B cell (primary cell): ENCODE measurements at regions not wholly inside any gene's neighbourhood (a gene's known extent, or its start where the extent isn't known, plus 50 kb on each side); places are given as distances from the start of the nearest gene placed in this dataset. TPM values are rescaled to one million over a fixed set of nuclear protein-coding genes. Genes with fewer than 3 reads are reported as not detected.

Experiments used
- ATAC-seq: fragments of 200-7000 bp; cut with Tn5 transposase; one replicate; pipeline ENCODE4 v1.10.0; 2021; ENCODE audit warnings: low read depth, mild to moderate bottlenecking, moderate number of reproducible peaks, moderate library complexity
- CTCF ChIA-PET: fragments of 350-600 bp; sonication (Branson Sonifier 250); formaldehyde crosslinking; loops from one replicate; lab custom pipeline; 2021; ENCODE audit warnings: antibody characterized with exemption, inconsistent platforms; lab: Charles Lee
- POLR2A ChIA-PET: fragments of 350-600 bp; sonication (Branson Sonifier 250); formaldehyde crosslinking; loops from one replicate; lab custom pipeline; 2021; ENCODE audit warnings: antibody characterized with exemption; lab: Charles Lee
- DNase-seq: peaks from one replicate; pipeline ENCODE4 v3.0.0; 2013
- H2AFZ ChIP-seq: 2 replicates; pipeline ENCODE4 v1.6.1; 2012; ENCODE audit warnings: mild to moderate bottlenecking, low read depth, low read length; ENCODE audit not compliant: insufficient read depth, poor library complexity, severe bottlenecking
- H3K27ac ChIP-seq, 2 donors: 1 replicate in 1 of 2; 2 replicates in 1 of 2; pipeline ENCODE4 v1.5.1; 2012 to 2013; ENCODE audit warnings: low read length in 2 of 2, mild to moderate bottlenecking in 2 of 2, moderate library complexity in 1 of 2
- H3K27me3 ChIP-seq, 4 experiments: fragments of 200-600 bp in 1 of 4; sonication (generic) in 1 of 4; replicated peaks in 1 of 4; 1 replicate in 2 of 4; 2 replicates in 2 of 4; pipeline versions ENCODE4 v1.6.1 to v1.7.0; 2013 to 2016; ENCODE audit warnings: low read length in 3 of 4, mild to moderate bottlenecking in 2 of 4, mixed read lengths in 1 of 4, moderate library complexity in 1 of 4; ENCODE audit not compliant: insufficient read depth in 4 of 4, control insufficient read depth in 3 of 4; ENCODE audit errors: control extremely low read depth in 1 of 4
- H3K36me3 ChIP-seq, 2 experiments: replicated peaks in 1 of 2; 1 replicate in 1 of 2; 2 replicates in 1 of 2; pipeline versions ENCODE4 v1.6.1 to v1.7.1; 2013; ENCODE audit warnings: low read length in 1 of 2; ENCODE audit not compliant: insufficient read depth in 2 of 2, control insufficient read depth in 1 of 2; ENCODE audit errors: control extremely low read depth in 1 of 2, extremely low read depth in 1 of 2
- H3K4me1 ChIP-seq, 2 donors: fragments of 200-600 bp in 1 of 2; sonication (generic) in 1 of 2; 1 replicate in 1 of 2; 2 replicates in 1 of 2; pipeline versions ENCODE4 v1.5.1 to v1.6.1; 2013 to 2017; ENCODE audit warnings: low read length in 2 of 2; ENCODE audit not compliant: control insufficient read depth in 2 of 2, insufficient read depth in 2 of 2
- H3K4me2 ChIP-seq: replicated peaks from 2 replicates; pipeline ENCODE3; 2012; ENCODE audit warnings: mild to moderate bottlenecking, low read depth, low read length; ENCODE audit not compliant: poor library complexity, severe bottlenecking
- H3K4me3 ChIP-seq, 5 experiments: fragments of 200-600 bp in 1 of 5; sonication (generic) in 1 of 5; 1 replicate in 3 of 5; 2 replicates in 2 of 5; pipeline versions ENCODE4 v1.5.1 to v1.7.0; 2011 to 2016; ENCODE audit warnings: low read length in 4 of 5, mild to moderate bottlenecking in 4 of 5, low read depth in 2 of 5, control low read depth in 1 of 5, moderate library complexity in 1 of 5; ENCODE audit not compliant: insufficient read depth in 1 of 5; ENCODE audit errors: control extremely low read depth in 1 of 5, extremely low read depth in 1 of 5
- H3K79me2 ChIP-seq: fragments of 200-600 bp; sonication (generic); one replicate; pipeline ENCODE4 v1.6.0; 2016; ENCODE audit warnings: low read length; ENCODE audit not compliant: control insufficient read depth, insufficient read depth
- H3K9ac ChIP-seq: fragments of 200-600 bp; sonication (generic); 2 replicates; pipeline ENCODE4 v1.6.1; 2017; ENCODE audit warnings: mild to moderate bottlenecking, low read length, moderate library complexity
- H3K9me3 ChIP-seq, 3 donors: one replicate each; pipeline versions ENCODE4 v1.6.1 to v1.7.1; 2013; ENCODE audit warnings: low read length in 2 of 3; ENCODE audit not compliant: control insufficient read depth in 2 of 3, insufficient read depth in 1 of 3; ENCODE audit errors: control extremely low read depth in 1 of 3
- H4K20me1 ChIP-seq: 2 replicates; pipeline ENCODE4 v1.6.0; 2012; ENCODE audit warnings: mild to moderate bottlenecking, low read length; ENCODE audit not compliant: insufficient read depth, control insufficient read depth, poor library complexity, severe bottlenecking
- H3K27ac Mint-ChIP-seq: one replicate; pipeline ENCODE4 v1.8.0; 2021; ENCODE audit warnings: mixed read lengths
- H3K27me3 Mint-ChIP-seq: one replicate; pipeline ENCODE4 v1.8.0; 2021; ENCODE audit warnings: mixed read lengths
- H3K4me1 Mint-ChIP-seq: one replicate; pipeline ENCODE4 v1.8.0; 2021; ENCODE audit warnings: mixed read lengths
- H3K4me3 Mint-ChIP-seq: one replicate; pipeline ENCODE4 v1.8.0; 2021; ENCODE audit warnings: mixed read lengths
- H3K9me3 Mint-ChIP-seq: one replicate; pipeline ENCODE4 v1.8.0; 2022; ENCODE audit warnings: mixed read lengths; ENCODE audit not compliant: insufficient read depth
- EZH2 ChIP-seq: IDR thresholded peaks from 2 replicates; pipeline ENCODE4 v1.6.1; 2012; ENCODE audit warnings: borderline replicate concordance, low read depth, mild to moderate bottlenecking, moderate library complexity, low read length; ENCODE audit not compliant: insufficient read depth, poor library complexity, severe bottlenecking
- WGBS: methylation state at CpG from one replicate; pipeline ENCODE4 v1.1.5; 2013; ENCODE audit warnings: missing lambda C conversion rate; ENCODE audit not compliant: insufficient coverage; 5-methylcytosine and 5-hydroxymethylcytosine counted together
- intact Hi-C: fragments of 100-400 bp; cut with micrococcal nuclease; formaldehyde crosslinking; loops from one replicate; pipeline ENCODE4 v1.10.0; 2022
- small RNA-seq: library from RNA; depleted of rRNA; stranded (forward); fragments of <200 nt; gene quantifications from one replicate; pipeline ENCODE3, GENCODE V24; 2012; ENCODE audit warnings: low replicate concordance, low read depth; ENCODE audit not compliant: insufficient read length
- TF ChIP-seq, protein P1 (sequence below): fragments of 200-600 bp; IDR thresholded peaks from one replicate; pipeline ENCODE4 v1.8.0; 2022; ENCODE audit warnings: antibody characterized with exemption, mild to moderate bottlenecking

DNA sequence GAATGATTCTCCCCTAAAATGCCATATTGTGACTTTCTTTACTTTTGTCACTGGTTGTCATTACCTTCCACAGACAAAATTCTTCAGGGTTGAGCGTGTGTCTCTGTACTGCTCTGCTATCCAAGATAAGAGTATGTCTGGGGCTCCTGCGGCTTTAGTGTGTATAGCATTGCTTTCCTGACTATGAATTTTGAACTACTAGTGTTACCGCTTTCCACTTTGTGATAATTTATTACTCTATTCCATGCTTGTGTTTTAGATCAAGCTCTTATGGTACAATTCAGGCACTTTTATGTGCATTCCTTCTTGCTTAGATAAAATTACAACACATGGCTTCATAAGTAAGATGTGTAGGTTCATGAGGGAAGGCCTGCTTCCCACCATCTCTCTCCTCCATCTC, 51.5 kb upstream of the MEF2C start:
- Histone ChIP-seq H4K20me1 (no peaks in the 10 kb centered on the region), H2AFZ (no peak overlapping the region), H3K4me2 (no peak overlapping the region), H3K27ac (no peak overlapping the region), H3K27me3 (no peaks in the 10 kb centered on the region), H3K9ac (no peak overlapping the region), H3K36me3 (no peaks in the 10 kb centered on the region), H3K79me2 (no peaks in the 10 kb centered on the region), H3K4me1 (peaks cover 0 to 8% of the 10 kb centered on the region in 2 donors), H3K9me3 (no peaks in the 10 kb centered on the region), H3K4me3 (no peak overlapping the region)
- Mint-ChIP-seq H3K4me1 (peaks cover 13% of the 10 kb centered on the region), H3K4me3 (no peak overlapping the region), H3K27ac (no peak overlapping the region), H3K9me3 (no peaks in the 10 kb centered on the region), H3K27me3 (no peaks in the 10 kb centered on the region)
- WGBS = no CpG with 5 or more reads among the region's 3 CpGs
- intact Hi-C loops = no loop called here
- CTCF ChIA-PET = no interaction called here
- TF ChIP-seq, protein P1, sequence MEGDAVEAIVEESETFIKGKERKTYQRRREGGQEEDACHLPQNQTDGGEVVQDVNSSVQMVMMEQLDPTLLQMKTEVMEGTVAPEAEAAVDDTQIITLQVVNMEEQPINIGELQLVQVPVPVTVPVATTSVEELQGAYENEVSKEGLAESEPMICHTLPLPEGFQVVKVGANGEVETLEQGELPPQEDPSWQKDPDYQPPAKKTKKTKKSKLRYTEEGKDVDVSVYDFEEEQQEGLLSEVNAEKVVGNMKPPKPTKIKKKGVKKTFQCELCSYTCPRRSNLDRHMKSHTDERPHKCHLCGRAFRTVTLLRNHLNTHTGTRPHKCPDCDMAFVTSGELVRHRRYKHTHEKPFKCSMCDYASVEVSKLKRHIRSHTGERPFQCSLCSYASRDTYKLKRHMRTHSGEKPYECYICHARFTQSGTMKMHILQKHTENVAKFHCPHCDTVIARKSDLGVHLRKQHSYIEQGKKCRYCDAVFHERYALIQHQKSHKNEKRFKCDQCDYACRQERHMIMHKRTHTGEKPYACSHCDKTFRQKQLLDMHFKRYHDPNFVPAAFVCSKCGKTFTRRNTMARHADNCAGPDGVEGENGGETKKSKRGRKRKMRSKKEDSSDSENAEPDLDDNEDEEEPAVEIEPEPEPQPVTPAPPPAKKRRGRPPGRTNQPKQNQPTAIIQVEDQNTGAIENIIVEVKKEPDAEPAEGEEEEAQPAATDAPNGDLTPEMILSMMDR = no peak
- no peak for TF ChIP-seq EZH2
- ATAC-seq (no peak), DNase-seq (no peak)
- POLR2A ChIA-PET = no interaction called here

Small RNA genes lying in the stretch of these regions (small RNA-seq; reads per million reads assigned to genes)
- gene MIR3660 = not detected
